ENCODE measurements at regions not wholly inside any gene's neighbourhood (a gene's known extent, or its start where the extent isn't known, plus 50 kb on each side); places are given as distances from the start of the nearest gene placed in this dataset.

GRCh38 chr6:119568580-119568979, 219.0 kb upstream of the MAN1A1 start:
- TF ChIP-seq CTCF (IDR thresholded peaks at IDR 0.05) = no peak
- TF ChIP-seq POLR2A (IDR thresholded peaks at IDR 0.05) = no peak

All from uterus (tissue), 2 donors.